Prostate gland (tissue), 2 donors: ENCODE measurements at regions not wholly inside any gene's neighbourhood (a gene's known extent, or its start where the extent isn't known, plus 50 kb on each side); places are given as distances from the start of the nearest gene placed in this dataset.
"Not testable (repeated sequence)": the region's sequence is repeated elsewhere in the genome, so short reads cannot be mapped to it uniquely, and the experiment has no call there.

Source experiments
- DNase-seq: peaks from one replicate; pipeline ENCODE4 v3.0.0-alpha.2; 2019; ENCODE audit warnings: low spot score
- H3K27ac ChIP-seq, 2 donors: fragments of 200-600 bp; sonication (generic); 2 replicates each; pipeline ENCODE4 v1.5.1; 2017 to 2019
- H3K27me3 ChIP-seq: fragments of 200-600 bp; sonication (generic); replicated peaks from 2 replicates; pipeline ENCODE4 v1.5.1; 2019; ENCODE audit not compliant: insufficient read depth
- H3K36me3 ChIP-seq, 2 donors: fragments of 200-600 bp; sonication (generic); 1 replicate in 1 of 2; 2 replicates in 1 of 2; pipeline versions ENCODE4 v1.5.1 to v1.8.1; 2017 to 2019
- H3K4me1 ChIP-seq: fragments of 200-600 bp; sonication (generic); replicated peaks from 2 replicates; pipeline ENCODE4 v1.5.1; 2019
- H3K4me3 ChIP-seq, 2 donors: fragments of 200-600 bp; sonication (generic); 2 replicates each; pipeline ENCODE4 v1.5.1; 2017 to 2019
- H3K9me3 ChIP-seq: fragments of 200-600 bp; sonication (generic); 2 replicates; pipeline ENCODE4 v1.5.1; 2017
- POLR2A ChIP-seq: fragments of 450-650 bp; IDR thresholded peaks from one replicate; pipeline ENCODE4 v1.6.1; 2016; ENCODE audit warnings: antibody characterized with exemption, mild to moderate bottlenecking
- POLR2AphosphoS5 ChIP-seq: sonication (generic); formaldehyde crosslinking; IDR thresholded peaks from one replicate; pipeline ENCODE4 v1.6.1; 2017; ENCODE audit warnings: antibody characterized with exemption
- WGBS: methylation state at CpG from one replicate; pipeline ENCODE4 v1.1.5; 2018; 5-methylcytosine and 5-hydroxymethylcytosine counted together
- intact Hi-C: fragments of 100-400 bp; cut with DNase I; formaldehyde crosslinking; loops from one replicate; pipeline ENCODE4 v1.14.2; 2022
- TF ChIP-seq, protein P1 (sequence below), 4 experiments: fragments of 200-600 bp in 2 of 4; fragments of 450-650 bp in 2 of 4; sonication (generic) in 2 of 4; IDR thresholded peaks; 1 replicate in 3 of 4; 2 replicates in 1 of 4; pipeline ENCODE4 v1.5.1; 2016 to 2019; ENCODE audit warnings: antibody characterized with exemption in 4 of 4, mild to moderate bottlenecking in 2 of 4, moderate library complexity in 2 of 4

DNA sequence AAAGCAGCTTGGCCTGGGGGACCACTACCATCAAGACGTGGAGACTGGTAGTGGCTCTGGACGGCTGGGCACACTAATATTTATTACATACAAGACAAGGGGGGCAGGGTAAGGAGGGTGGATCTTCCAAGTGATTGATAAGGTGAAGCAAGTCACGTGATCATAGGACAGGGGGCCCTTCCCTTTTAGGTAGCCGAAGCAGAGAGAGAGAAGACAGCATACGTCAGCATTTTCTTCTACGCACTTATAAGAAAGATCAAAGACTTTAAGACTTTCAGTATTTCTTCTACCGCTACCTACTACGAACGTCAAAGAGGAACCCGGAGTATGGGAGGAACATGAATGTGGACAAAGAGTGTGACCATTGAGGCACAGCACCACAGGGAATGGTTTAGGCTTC, 307.9 kb downstream of the RPIA start:
- Histone ChIP-seq H3K27ac (no peak overlapping the region), H3K9me3 (no peaks in the 10 kb centered on the region), H3K4me3 (no peak overlapping the region), H3K4me1 (no peaks in the 10 kb centered on the region), H3K27me3 (no peaks in the 10 kb centered on the region), H3K36me3 (no peaks in the 10 kb centered on the region)
- no peak for DNase-seq
- TF ChIP-seq POLR2AphosphoS5 (no peak), POLR2A (no peak)
- TF ChIP-seq, protein P1, sequence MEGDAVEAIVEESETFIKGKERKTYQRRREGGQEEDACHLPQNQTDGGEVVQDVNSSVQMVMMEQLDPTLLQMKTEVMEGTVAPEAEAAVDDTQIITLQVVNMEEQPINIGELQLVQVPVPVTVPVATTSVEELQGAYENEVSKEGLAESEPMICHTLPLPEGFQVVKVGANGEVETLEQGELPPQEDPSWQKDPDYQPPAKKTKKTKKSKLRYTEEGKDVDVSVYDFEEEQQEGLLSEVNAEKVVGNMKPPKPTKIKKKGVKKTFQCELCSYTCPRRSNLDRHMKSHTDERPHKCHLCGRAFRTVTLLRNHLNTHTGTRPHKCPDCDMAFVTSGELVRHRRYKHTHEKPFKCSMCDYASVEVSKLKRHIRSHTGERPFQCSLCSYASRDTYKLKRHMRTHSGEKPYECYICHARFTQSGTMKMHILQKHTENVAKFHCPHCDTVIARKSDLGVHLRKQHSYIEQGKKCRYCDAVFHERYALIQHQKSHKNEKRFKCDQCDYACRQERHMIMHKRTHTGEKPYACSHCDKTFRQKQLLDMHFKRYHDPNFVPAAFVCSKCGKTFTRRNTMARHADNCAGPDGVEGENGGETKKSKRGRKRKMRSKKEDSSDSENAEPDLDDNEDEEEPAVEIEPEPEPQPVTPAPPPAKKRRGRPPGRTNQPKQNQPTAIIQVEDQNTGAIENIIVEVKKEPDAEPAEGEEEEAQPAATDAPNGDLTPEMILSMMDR (IDR thresholded peaks at IDR 0.05), result no peak
- intact Hi-C loops, result no loop called here
- 88% methylated on average over 10 of the region's 10 CpGs for WGBS

DNA sequence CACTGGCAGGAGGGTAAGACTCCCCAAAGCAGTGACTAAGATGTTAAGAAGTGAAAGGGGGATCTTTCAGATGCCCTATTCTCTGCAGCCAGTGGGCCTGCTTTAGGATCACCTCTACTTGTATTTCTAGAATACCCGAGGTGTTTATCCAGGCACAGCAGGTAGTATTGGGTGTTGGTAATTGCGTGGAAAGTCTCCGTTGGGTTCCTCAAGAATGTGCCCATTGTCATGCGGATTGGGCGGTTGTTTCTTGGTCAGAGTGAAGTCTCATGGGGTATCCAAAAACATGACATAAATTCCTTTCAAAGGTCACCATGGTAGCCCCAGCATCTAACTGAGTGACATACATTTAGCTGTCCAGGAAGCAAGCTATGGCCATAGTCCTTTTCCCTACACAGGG, 308.8 kb downstream of the RPIA start:
- WGBS, result 79% methylated on average over 5 of the region's 5 CpGs

DNA sequence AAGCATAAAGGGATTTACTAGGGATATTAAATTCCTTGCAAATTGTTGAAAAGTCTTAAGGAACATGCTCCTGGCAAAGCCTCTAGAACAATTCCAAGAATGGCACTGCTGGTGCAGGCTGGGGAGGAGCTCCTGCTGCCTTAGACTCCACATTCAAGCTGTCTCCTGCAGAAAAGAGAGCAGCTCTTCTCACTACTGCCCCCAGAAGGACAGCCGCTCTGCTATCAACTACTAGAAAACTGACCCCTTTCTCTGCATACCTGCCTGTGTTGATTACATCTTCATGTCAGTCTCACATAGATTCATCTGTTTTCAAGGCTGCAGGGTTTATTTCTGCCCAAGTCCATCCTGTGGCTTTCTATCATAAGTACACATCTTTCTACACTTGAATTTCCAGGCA, 312.8 kb downstream of the RPIA start:
- H3K27ac ChIP-seq, H3K36me3 ChIP-seq, DNase-seq, intact Hi-C loops, H3K9me3 ChIP-seq, H3K27me3 ChIP-seq, H3K4me1 ChIP-seq, H3K4me3 ChIP-seq: not testable (repeated sequence)
- whole genome bisulfite sequencing, result 39% methylated on average over 1 of the region's 1 CpG

More for the DNA sequence above, 308.8 kb downstream of the RPIA start:
- Histone ChIP-seq H3K27me3 (no peaks in the 10 kb centered on the region), H3K9me3 (no peaks in the 10 kb centered on the region), H3K4me1 (no peaks in the 10 kb centered on the region), H3K4me3 (no peak overlapping the region), H3K27ac (no peak overlapping the region), H3K36me3 (no peaks in the 10 kb centered on the region)
- TF ChIP-seq POLR2A (no peak), POLR2AphosphoS5 (no peak)
- TF ChIP-seq, protein P1 (IDR thresholded peaks at IDR 0.05), result no peak
- DNase-seq, result no peak
- intact Hi-C loops, result no loop called here

DNA sequence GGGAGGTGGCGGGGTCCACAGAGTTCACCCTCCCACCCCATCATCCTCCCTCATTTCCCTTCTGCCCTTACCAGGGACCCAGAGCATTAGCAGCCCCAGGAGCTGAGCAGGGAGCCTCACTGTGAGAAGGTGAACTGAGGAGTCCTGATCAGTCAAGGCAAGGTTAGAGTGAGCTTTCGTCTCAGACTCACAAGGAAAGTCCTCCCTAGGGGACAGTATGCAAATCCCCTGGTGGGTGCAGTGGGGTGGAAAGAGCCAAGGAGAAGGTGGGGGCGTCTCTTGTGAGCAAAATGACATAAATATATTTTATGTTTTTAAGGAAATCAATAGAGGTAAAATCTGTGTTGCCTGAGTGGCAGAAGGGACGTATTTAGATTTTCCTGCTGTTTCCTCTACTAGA, 329.1 kb downstream of the RPIA start:
- DNase-seq, H3K9me3 ChIP-seq, H3K4me3 ChIP-seq, H3K4me1 ChIP-seq, intact Hi-C loops, H3K36me3 ChIP-seq, H3K27ac ChIP-seq, H3K27me3 ChIP-seq: not testable (repeated sequence)
- WGBS, result 50% methylated on average over 4 of the region's 4 CpGs

DNA sequence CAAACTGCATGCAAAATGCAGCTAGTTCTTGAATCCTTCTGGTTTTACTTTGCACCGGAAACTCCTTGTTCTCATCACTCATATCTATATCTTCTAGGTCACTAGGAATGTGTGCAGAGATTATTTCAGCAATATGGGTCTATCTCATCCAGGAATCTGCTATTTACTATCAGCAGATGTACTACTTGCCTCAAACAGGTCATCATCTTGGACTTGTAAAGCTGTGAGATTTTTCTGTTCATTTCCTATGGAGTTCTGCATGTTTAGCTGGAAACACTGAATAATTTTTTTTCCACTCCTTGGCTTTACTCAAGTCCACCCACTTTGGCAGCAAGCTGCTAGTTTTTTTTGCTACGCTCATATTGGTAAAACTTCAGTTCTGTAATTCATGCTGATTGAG, 334.8 kb downstream of the RPIA start:
- H3K36me3 ChIP-seq, H3K27me3 ChIP-seq, H3K4me3 ChIP-seq, H3K4me1 ChIP-seq, intact Hi-C loops, H3K27ac ChIP-seq, DNase-seq, H3K9me3 ChIP-seq: not testable (repeated sequence)
- 88% methylated on average over 2 of the region's 2 CpGs for WGBS

DNA sequence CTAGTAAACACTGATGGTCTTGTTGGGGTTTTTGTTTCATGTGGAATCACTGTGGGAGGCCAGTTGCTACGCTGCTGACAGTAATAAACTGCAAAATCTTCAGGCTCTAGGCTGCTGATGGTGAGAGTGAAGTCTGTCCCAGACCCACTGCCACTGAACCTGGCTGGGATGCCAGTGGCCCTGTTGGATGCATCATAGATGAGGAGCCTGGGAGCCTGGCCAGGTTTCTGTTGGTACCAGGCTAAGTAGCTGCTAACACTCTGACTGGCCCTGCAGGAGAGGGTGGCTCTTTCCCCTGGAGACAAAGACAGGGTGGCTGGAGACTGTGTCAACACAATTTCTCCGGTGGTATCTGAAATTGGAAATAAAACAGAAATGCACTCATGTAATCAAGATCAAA, 335.6 kb downstream of the RPIA start:
- H3K9me3 ChIP-seq, H3K4me3 ChIP-seq, H3K27me3 ChIP-seq, H3K27ac ChIP-seq, intact Hi-C loops, H3K4me1 ChIP-seq, DNase-seq, H3K36me3 ChIP-seq: not testable (repeated sequence)
- WGBS, result 55% methylated on average over 2 of the region's 2 CpGs

DNA sequence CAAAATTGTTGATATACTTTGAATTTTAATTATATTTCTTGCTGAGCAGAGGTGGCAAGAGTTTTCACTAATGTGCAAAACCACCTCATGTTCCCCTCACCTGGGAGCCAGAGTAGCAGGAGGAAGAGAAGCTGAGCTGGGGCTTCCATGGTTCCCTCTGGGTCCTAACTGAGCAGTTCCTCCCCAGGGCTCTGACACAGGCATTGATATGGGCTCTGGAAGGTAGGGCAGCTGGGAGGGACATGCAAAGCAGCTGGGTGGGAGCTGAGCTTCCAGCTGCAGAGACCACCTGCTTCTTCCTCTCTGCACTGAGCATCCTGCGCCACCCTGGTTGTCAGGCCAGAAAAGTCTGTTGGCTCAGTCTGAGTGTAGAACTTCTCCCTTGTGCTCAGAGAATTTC, 336.1 kb downstream of the RPIA start:
- H3K36me3 ChIP-seq, H3K4me3 ChIP-seq, H3K27ac ChIP-seq, H3K9me3 ChIP-seq, H3K4me1 ChIP-seq, H3K27me3 ChIP-seq, DNase-seq, intact Hi-C loops: not testable (repeated sequence)
- 31% methylated on average over 1 of the region's 1 CpG for WGBS

DNA sequence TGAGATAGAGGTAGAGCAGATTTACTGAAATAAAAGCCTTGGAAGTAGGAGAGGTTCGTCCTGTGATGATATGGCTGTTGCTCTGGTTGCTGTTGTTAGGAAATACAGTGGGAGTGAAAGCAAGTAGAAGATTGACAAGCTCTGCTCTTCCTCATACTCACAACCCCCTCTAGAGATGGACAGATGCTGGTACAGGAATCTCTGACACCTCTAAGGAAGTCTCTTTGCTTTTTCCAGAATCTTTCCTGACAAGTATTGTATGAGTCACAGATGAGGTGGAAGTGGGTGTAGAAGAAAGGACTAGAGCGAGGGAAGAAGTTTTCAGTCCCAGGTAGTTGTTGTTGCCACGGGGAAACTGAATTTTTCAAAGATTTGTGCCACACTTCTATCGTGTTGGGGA, 337.8 kb downstream of the RPIA start:
- 58% methylated on average over 4 of the region's 4 CpGs for WGBS
- intact Hi-C loops, H3K4me1 ChIP-seq, H3K9me3 ChIP-seq, H3K36me3 ChIP-seq, H3K4me3 ChIP-seq, DNase-seq, H3K27ac ChIP-seq, H3K27me3 ChIP-seq: not testable (repeated sequence)
